Duodenal mucosa (tissue), 2 donors: ENCODE measurements at regions not wholly inside any gene's neighbourhood (a gene's known extent, or its start where the extent isn't known, plus 50 kb on each side); places are given as distances from the start of the nearest gene placed in this dataset.

Experiments
- H3K27ac ChIP-seq: one replicate; pipeline ENCODE4 v1.7.0; 2013; ENCODE audit warnings: low read depth, low read length
- H3K27me3 ChIP-seq, 2 donors: one replicate each; pipeline ENCODE4 v1.7.0; 2013; ENCODE audit warnings: low read length in 2 of 2, control low read depth in 1 of 2; ENCODE audit not compliant: insufficient read depth in 2 of 2, control insufficient read depth in 1 of 2
- H3K36me3 ChIP-seq, 2 donors: one replicate each; pipeline ENCODE4 v1.7.0; 2013; ENCODE audit warnings: low read length in 2 of 2, control low read depth in 1 of 2; ENCODE audit not compliant: insufficient read depth in 2 of 2, control insufficient read depth in 1 of 2
- H3K4me1 ChIP-seq, 2 donors: one replicate each; pipeline ENCODE4 v1.7.0; 2013; ENCODE audit warnings: low read length in 2 of 2, control low read depth in 1 of 2; ENCODE audit not compliant: insufficient read depth in 2 of 2, control insufficient read depth in 1 of 2
- H3K4me3 ChIP-seq, 2 donors: one replicate each; pipeline ENCODE4 v1.7.0; 2013; ENCODE audit warnings: low read length in 2 of 2, low read depth in 1 of 2
- H3K9ac ChIP-seq, 2 donors: one replicate each; pipeline ENCODE4 v1.7.0; 2013; ENCODE audit warnings: low read length in 2 of 2, low read depth in 1 of 2
- H3K9me3 ChIP-seq, 2 donors: one replicate each; pipeline ENCODE4 v1.7.0; 2013; ENCODE audit warnings: low read length in 2 of 2, control low read depth in 1 of 2; ENCODE audit not compliant: control insufficient read depth in 1 of 2

DNA sequence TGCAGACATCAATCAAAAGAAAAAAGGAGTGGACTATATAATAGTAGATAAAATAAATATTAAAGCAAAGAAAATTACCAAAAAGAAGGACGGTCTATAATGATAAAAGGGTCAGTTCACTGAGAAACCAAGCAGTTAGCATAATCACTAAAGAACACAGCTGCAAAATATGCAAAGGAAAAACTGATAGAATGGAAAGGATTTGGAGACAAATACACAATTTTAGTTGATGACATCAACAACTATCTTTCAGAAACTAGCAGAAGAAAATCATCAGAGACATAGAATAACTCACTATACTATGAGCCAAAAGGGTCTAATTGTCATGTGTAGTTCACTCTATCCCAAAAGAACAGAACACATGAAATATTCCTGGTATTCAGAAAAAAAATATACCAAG, 316.4 kb upstream of the IGFBP3 start:
- H3K9me3 ChIP-seq, result no peaks in the 10 kb centered on the region
- no peak overlapping the region for H3K4me3 ChIP-seq
- H3K36me3 ChIP-seq, result no peaks in the 10 kb centered on the region
- no peaks in the 10 kb centered on the region for H3K4me1 ChIP-seq
- no peak overlapping the region for H3K9ac ChIP-seq
- no peak overlapping the region for H3K27ac ChIP-seq
- H3K27me3 ChIP-seq, result no peaks in the 10 kb centered on the region

DNA sequence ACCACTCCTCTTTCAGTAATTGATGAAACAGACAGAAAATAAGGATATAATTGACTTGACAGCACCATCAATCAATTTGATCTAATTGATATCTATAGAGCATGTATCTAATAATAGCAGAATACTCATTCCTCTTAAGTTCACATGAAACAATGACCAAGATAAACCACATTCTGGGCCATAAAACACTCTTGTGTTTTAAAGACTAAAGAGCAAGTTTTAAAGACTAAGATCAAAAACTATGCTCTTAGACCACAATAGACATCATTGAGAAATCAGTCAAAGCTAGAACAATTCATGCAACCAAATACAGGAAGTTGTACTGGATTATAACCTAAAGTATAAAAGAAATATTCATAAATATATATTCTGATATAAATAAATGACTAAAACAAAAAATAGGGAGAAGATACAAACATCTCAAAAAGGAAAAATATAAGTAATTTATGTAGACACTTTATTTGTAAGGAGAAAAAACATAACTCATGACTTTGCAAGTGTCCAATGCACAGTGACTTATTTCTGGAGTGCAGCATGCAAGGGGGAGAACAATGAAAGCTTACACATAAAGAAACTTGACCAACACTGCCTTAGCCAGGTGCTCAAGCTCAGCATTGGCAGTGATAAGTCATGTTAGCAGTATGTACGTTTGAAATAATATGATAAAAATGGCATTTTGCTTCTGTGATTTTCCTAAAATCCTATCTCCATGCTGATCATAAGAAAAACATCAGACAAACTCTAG, 312.7 kb upstream of the IGFBP3 start:
- H3K9ac ChIP-seq, result no peak overlapping the region
- H3K27me3 ChIP-seq, result no peaks in the 10 kb centered on the region
- no peak overlapping the region for H3K4me3 ChIP-seq
- no peaks in the 10 kb centered on the region for H3K4me1 ChIP-seq
- H3K27ac ChIP-seq, result no peak overlapping the region
- H3K36me3 ChIP-seq, result no peaks in the 10 kb centered on the region
- H3K9me3 ChIP-seq, result no peaks in the 10 kb centered on the region

DNA sequence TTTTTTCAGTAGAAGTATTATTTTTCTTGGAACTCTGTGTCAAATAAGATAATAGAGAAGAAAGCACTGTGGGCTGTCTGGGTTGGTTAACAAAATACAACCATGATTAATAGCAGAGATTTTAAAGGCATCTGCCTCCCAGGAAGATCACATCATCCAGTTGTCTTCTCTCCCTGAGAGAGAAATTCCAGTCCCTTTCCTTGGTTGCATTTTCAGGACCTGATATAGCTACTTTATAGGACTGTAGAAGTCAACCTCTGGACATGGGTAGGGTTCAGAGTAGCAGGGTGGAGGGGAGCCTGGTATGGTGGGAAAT, 309.9 kb upstream of the IGFBP3 start:
- no peak overlapping the region for H3K4me3 ChIP-seq
- H3K4me1 ChIP-seq, result no peaks in the 10 kb centered on the region
- no peaks in the 10 kb centered on the region for H3K9me3 ChIP-seq
- H3K9ac ChIP-seq, result no peak overlapping the region
- no peaks in the 10 kb centered on the region for H3K36me3 ChIP-seq
- no peaks in the 10 kb centered on the region for H3K27me3 ChIP-seq
- H3K27ac ChIP-seq, result no peak overlapping the region

DNA sequence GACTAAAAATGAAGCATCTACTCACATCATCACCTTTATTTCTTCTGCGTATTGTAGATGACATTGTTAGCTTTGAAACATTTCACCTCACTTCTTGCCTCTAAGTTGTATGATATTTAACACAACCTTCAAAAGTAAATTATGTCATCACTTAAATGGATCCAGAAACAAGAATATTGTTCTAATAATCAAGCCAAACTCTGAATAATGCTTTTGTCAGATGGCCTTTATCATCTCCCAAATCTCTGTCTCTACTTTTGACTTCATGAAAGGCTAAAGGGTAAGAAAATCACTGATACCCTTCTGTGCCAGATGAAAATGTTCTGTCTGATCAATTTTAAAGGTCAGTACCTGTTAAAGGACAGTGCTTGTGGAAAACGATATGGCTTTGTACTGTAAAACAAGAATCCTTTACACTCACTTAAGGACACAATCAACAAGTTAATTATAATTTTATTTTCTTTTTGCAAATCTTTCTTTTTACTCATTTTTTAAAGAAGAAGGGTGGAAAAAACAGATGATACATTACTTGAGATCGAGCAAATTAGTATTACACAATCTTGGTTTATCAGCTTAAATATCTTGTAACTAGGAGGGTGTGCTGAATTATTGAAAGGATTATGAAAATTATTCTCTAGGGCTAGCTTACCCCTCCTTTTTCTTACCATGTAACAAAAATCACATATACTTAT, 309.4 kb upstream of the IGFBP3 start:
- no peak overlapping the region for H3K9ac ChIP-seq
- no peak overlapping the region for H3K4me3 ChIP-seq
- H3K27me3 ChIP-seq, result no peaks in the 10 kb centered on the region
- H3K36me3 ChIP-seq, result no peaks in the 10 kb centered on the region
- H3K27ac ChIP-seq, result no peak overlapping the region
- no peaks in the 10 kb centered on the region for H3K4me1 ChIP-seq
- no peaks in the 10 kb centered on the region for H3K9me3 ChIP-seq

DNA sequence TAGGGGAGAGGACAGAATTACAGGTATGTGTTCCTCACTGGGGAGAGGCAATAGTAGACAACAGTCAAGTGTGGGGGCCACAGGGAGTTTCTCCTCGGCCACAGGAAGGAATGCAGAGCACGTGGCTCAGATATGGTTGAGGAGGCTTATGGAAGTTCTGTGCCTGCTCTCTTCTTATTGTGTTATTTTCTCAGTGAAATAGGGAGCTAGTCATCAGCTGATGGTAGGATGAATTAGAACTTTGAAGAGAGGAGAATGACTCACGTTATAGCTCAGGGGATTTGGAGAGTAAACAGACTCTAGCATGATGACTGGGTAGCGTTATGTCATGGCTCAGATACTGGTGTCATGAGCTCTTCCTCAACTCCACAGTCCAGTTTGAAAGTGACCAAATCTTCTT, 308.3 kb upstream of the IGFBP3 start:
- H3K27ac ChIP-seq, result no peak overlapping the region
- H3K9me3 ChIP-seq, result no peaks in the 10 kb centered on the region
- no peak overlapping the region for H3K4me3 ChIP-seq
- no peaks in the 10 kb centered on the region for H3K27me3 ChIP-seq
- H3K9ac ChIP-seq, result no peak overlapping the region
- no peaks in the 10 kb centered on the region for H3K4me1 ChIP-seq
- no peaks in the 10 kb centered on the region for H3K36me3 ChIP-seq

DNA sequence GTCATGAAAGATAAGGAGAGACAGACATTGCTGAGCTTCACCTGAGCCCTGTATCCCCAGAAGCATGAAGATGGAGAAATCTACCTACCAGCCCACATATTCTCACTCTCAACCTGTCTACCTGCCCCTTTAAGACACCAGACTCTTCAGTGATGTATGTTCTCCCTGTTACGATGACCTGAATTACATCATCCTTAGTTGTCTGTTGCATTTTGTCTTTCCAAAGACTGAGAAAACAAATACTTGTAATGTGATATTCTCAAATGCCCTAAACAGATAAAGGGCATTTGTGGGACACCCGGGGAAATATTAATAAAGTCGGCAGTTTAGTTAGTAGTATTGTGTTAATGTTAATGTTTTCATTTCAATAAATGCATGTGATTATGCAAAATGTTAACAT, 305.8 kb upstream of the IGFBP3 start:
- Histone ChIP-seq H3K4me3 (no peak overlapping the region), H3K9ac (no peak overlapping the region), H3K36me3 (no peaks in the 10 kb centered on the region), H3K9me3 (no peaks in the 10 kb centered on the region), H3K27me3 (no peaks in the 10 kb centered on the region), H3K4me1 (no peaks in the 10 kb centered on the region), H3K27ac (no peak overlapping the region)

DNA sequence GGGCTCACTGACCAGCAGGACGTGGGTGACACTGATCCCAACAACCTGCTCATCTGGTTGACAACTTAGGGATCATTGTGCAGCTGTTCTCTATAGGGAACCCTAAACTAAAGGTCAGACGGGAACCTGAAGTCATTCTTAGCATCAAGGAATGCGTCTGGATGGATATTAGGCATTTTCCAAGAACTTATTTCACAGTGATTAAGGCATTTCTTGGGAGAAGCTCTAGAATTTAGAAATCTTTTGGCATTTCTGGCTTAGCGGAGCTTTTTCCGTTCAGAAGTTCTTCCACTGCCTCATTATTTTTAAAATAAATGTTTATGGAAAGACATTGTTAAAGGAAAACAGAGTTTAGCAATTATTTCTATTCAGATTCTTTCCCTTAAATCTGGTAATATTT, 303.3 kb upstream of the IGFBP3 start:
- no peak overlapping the region for H3K4me3 ChIP-seq
- no peaks in the 10 kb centered on the region for H3K36me3 ChIP-seq
- H3K27me3 ChIP-seq, result no peaks in the 10 kb centered on the region
- H3K9ac ChIP-seq, result no peak overlapping the region
- no peaks in the 10 kb centered on the region for H3K9me3 ChIP-seq
- H3K27ac ChIP-seq, result no peak overlapping the region
- H3K4me1 ChIP-seq, result peaks cover 0 to 6% of the 10 kb centered on the region in 2 donors

DNA sequence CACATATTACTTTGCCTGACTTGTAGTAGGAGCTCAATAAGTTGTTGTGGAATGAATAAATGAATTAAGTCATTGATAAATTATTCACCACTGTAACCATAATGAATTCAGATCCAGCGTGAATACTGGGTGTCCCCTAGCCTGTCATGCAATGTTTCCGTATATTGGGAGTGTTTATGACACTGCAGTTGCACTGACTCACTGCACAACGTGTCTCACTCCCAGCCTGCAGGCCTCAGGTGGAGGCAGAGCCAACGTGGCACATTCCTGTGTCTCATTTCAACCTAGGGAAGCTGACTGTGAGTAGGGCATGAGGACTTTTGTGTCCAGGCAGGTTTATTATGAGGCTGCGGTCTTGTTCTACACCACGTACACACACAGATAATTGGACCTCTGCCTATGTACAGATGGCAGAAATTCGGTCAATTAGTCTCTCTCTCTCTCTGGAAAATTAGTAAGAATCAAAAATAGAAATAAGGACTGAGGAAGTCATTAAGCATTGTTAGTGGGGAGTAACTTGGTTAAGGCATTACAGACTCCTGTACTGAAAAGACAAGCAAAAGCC, 299.1 kb upstream of the IGFBP3 start:
- Histone ChIP-seq H3K27ac (no peak overlapping the region), H3K36me3 (no peaks in the 10 kb centered on the region), H3K4me1 (peaks cover 8 to 15% of the 10 kb centered on the region in 2 donors), H3K9me3 (no peaks in the 10 kb centered on the region), H3K27me3 (no peaks in the 10 kb centered on the region), H3K9ac (no peak overlapping the region), H3K4me3 (no peak overlapping the region)

DNA sequence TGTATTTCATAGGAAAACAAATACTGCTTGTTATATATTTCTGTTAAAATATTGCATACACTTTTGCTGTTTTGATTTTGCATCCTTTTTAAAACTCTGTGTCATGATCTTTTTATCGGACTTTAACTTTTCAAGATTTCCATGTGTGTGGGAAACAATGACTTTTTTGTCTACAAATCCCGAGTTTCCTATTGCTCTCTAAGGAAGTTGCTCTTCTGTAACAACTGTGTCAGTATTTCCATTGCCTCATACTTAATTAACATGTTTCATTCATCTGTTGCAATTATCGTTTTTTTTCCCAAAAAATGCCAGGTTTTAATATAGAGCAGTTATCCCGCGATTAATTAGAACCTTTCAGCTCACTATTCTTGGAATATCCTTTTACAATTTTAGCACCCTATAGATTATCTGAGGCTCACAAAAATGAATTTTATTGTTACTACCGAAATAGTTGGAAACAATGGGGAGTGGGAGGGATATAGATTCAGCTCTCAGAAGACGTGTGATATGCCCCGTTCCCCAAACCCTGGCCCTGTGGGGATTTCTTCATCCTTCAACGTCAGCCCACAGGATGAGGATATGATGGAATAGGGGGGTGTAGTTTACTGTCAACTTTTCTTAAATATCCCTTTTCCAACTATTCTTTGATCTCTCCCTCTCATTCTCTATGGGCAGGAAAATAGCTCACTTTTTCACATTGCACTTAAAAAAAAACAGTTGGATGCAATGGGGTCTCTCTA, 297.6 kb upstream of the IGFBP3 start:
- peaks cover 8 to 18% of the 10 kb centered on the region in 2 donors for H3K4me1 ChIP-seq
- no peak overlapping the region for H3K9ac ChIP-seq
- H3K4me3 ChIP-seq, result no peak overlapping the region
- no peaks in the 10 kb centered on the region for H3K9me3 ChIP-seq
- no peaks in the 10 kb centered on the region for H3K36me3 ChIP-seq
- no peaks in the 10 kb centered on the region for H3K27me3 ChIP-seq
- no peak overlapping the region for H3K27ac ChIP-seq

DNA sequence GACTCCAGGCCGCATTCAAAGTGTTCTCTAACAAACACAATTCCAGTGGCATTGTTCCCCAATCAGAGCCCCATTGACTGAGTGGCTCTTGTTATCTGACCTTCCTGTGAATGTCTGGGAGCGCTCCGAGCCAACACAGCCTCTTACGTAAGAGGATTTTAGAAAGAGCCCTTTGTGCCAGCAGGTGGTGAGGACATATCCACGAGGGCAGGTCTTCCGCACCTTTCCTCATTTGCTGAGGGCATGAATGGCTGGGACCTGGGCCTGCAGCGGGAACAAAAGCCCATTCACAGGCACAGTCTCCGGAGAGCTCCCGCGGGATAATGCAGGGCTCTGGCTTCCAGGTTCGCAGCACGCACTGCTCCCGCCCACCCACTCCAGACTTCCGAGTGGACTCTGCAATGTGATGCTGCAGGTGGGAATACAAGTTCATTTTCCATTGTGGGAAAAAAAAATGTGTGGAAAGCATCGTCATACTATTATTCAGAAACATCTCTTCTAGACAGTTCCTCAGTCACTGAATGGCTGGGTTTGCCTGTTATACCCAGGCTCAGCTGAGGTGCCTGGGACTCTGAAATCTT, 295.0 kb upstream of the IGFBP3 start:
- no peak overlapping the region for H3K4me3 ChIP-seq
- no peak overlapping the region for H3K9ac ChIP-seq
- H3K9me3 ChIP-seq, result no peaks in the 10 kb centered on the region
- no peaks in the 10 kb centered on the region for H3K36me3 ChIP-seq
- peaks cover 8 to 23% of the 10 kb centered on the region in 2 donors for H3K4me1 ChIP-seq
- no peak overlapping the region for H3K27ac ChIP-seq
- H3K27me3 ChIP-seq, result no peaks in the 10 kb centered on the region
